Ectodermal cell (in vitro differentiated cells): ENCODE measurements at regions not wholly inside any gene's neighbourhood (a gene's known extent, or its start where the extent isn't known, plus 50 kb on each side); places are given as distances from the start of the nearest gene placed in this dataset.
"Not testable (repeated sequence)": the region's sequence is repeated elsewhere in the genome, so short reads cannot be mapped to it uniquely, and the experiment has no call there.

Source experiments
- H3K27ac ChIP-seq: 2 replicates; pipeline ENCODE4 v1.7.0; 2013; ENCODE audit warnings: mild to moderate bottlenecking, low read depth, low read length; ENCODE audit not compliant: insufficient read depth, poor library complexity, severe bottlenecking
- H3K27me3 ChIP-seq: 2 replicates; pipeline ENCODE4 v1.7.0; 2013; ENCODE audit warnings: mild to moderate bottlenecking, low read length; ENCODE audit not compliant: insufficient read depth, control insufficient read depth, poor library complexity, severe bottlenecking
- H3K36me3 ChIP-seq: one replicate; pipeline ENCODE4 v1.7.0; 2013; ENCODE audit warnings: low read length; ENCODE audit not compliant: control insufficient read depth, insufficient read depth
- H3K4me1 ChIP-seq: one replicate; pipeline ENCODE4 v1.7.0; 2013; ENCODE audit warnings: low read length; ENCODE audit not compliant: control insufficient read depth, insufficient read depth
- H3K4me3 ChIP-seq: 2 replicates; pipeline ENCODE4 v1.7.0; 2013; ENCODE audit warnings: low read depth, low read length, control low read depth; ENCODE audit not compliant: insufficient read depth
- H3K9me3 ChIP-seq: 2 replicates; pipeline ENCODE4 v1.7.0; 2013; ENCODE audit warnings: mild to moderate bottlenecking, low read length, moderate library complexity; ENCODE audit not compliant: control insufficient read depth
- WGBS, 2 experiments: methylation state at CpG; one replicate each; pipeline ENCODE4 v1.1.7; 2013; ENCODE audit warnings: missing lambda C conversion rate in 2 of 2; 5-methylcytosine and 5-hydroxymethylcytosine counted together

GRCh38 chr2:87128761-87129553 lies 107.3 kb upstream of the PLGLB1 start:
- H3K4me1 ChIP-seq, H3K27me3 ChIP-seq, H3K4me3 ChIP-seq, H3K9me3 ChIP-seq, H3K36me3 ChIP-seq, H3K27ac ChIP-seq: not testable (repeated sequence)
- 75 to 96% methylated on average over 1 to 2 of the region's 5 CpGs for WGBS, 2 experiments

- H3K27ac ChIP-seq, H3K36me3 ChIP-seq, H3K4me3 ChIP-seq, H3K9me3 ChIP-seq, H3K27me3 ChIP-seq, H3K4me1 ChIP-seq: not testable (repeated sequence)
- WGBS, 2 experiments, result 100% methylated on average over 1 of the region's 2 CpGs; no CpG with 5 or more reads in 1 of the 2 experiments
These were observed 110.9 kb upstream of the PLGLB1 start for GRCh38 chr2:87132577-87132976.

GRCh38 chr2:87151835-87152493 lies 130.3 kb upstream of the PLGLB1 start:
- not testable (repeated sequence) for H3K4me3 ChIP-seq, H3K4me1 ChIP-seq, H3K27ac ChIP-seq, H3K27me3 ChIP-seq, H3K9me3 ChIP-seq, H3K36me3 ChIP-seq
- no CpG with 5 or more reads among the region's 7 CpGs for WGBS, 2 experiments

GRCh38 chr2:87174454-87174853 lies 152.8 kb upstream of the PLGLB1 start:
- not testable (repeated sequence) for H3K4me3 ChIP-seq, H3K27ac ChIP-seq, H3K36me3 ChIP-seq, H3K4me1 ChIP-seq, H3K27me3 ChIP-seq, H3K9me3 ChIP-seq
- WGBS, 2 experiments, result 90% methylated on average over 1 of the region's 2 CpGs; no CpG with 5 or more reads in 1 of the 2 experiments

- not testable (repeated sequence) for H3K9me3 ChIP-seq, H3K27ac ChIP-seq, H3K4me3 ChIP-seq, H3K27me3 ChIP-seq, H3K4me1 ChIP-seq, H3K36me3 ChIP-seq
- WGBS, 2 experiments, result 83 to 100% methylated on average over 1 to 2 of the region's 5 CpGs
These were observed 161.7 kb upstream of the PLGLB1 start for GRCh38 chr2:87183373-87183772.

- 86% methylated on average over 1 of the region's 3 CpGs; no CpG with 5 or more reads in 1 of the 2 experiments for WGBS, 2 experiments
- H3K27me3 ChIP-seq, result not testable (repeated sequence)
These were observed 162.6 kb upstream of the PLGLB1 start for GRCh38 chr2:87184260-87184659.

GRCh38 chr2:87189214-87189613 lies 167.6 kb upstream of the PLGLB1 start:
- not testable (repeated sequence) for H3K27me3 ChIP-seq, H3K4me1 ChIP-seq, H3K27ac ChIP-seq, H3K4me3 ChIP-seq, H3K36me3 ChIP-seq, H3K9me3 ChIP-seq
- WGBS, 2 experiments, result no CpG with 5 or more reads among the region's 3 CpGs

More at GRCh38 chr2:87184260-87184659, 162.6 kb upstream of the PLGLB1 start:
- not testable (repeated sequence) for H3K4me3 ChIP-seq, H3K27ac ChIP-seq, H3K36me3 ChIP-seq, H3K4me1 ChIP-seq, H3K9me3 ChIP-seq

- H3K27ac ChIP-seq, H3K27me3 ChIP-seq, H3K4me1 ChIP-seq, H3K36me3 ChIP-seq, H3K4me3 ChIP-seq, H3K9me3 ChIP-seq: not testable (repeated sequence)
- 60% methylated on average over 1 of the region's 7 CpGs; no CpG with 5 or more reads in 1 of the 2 experiments for WGBS, 2 experiments
These were observed 171.7 kb upstream of the PLGLB1 start for GRCh38 chr2:87193336-87193735.

GRCh38 chr2:87194254-87194999 lies 172.8 kb upstream of the PLGLB1 start:
- not testable (repeated sequence) for H3K36me3 ChIP-seq, H3K9me3 ChIP-seq, H3K27me3 ChIP-seq, H3K4me1 ChIP-seq, H3K4me3 ChIP-seq, H3K27ac ChIP-seq
- WGBS, 2 experiments, result no CpG with 5 or more reads among the region's 2 CpGs

GRCh38 chr2:87196720-87197388 lies 175.2 kb upstream of the PLGLB1 start:
- WGBS, 2 experiments, result 89 to 100% methylated on average over 1 of the region's 3 CpGs
- not testable (repeated sequence) for H3K27ac ChIP-seq, H3K36me3 ChIP-seq, H3K9me3 ChIP-seq, H3K4me3 ChIP-seq, H3K4me1 ChIP-seq, H3K27me3 ChIP-seq
